Progenitor cell of endocrine pancreas (in vitro differentiated cells): ENCODE measurements at regions not wholly inside any gene's neighbourhood (a gene's known extent, or its start where the extent isn't known, plus 50 kb on each side); places are given as distances from the start of the nearest gene placed in this dataset.

ENCODE experiments used
- DNase-seq: peaks from one replicate; pipeline ENCODE4 v3.0.0; 2021; ENCODE audit warnings: low spot score; ENCODE audit not compliant: unreplicated experiment
- H3K27ac Mint-ChIP-seq: 2 replicates; pipeline ENCODE4 v1.8.0; 2021; ENCODE audit warnings: mild to moderate bottlenecking, moderate library complexity, mixed read lengths
- H3K27me3 Mint-ChIP-seq: 2 replicates; pipeline ENCODE4 v1.8.0; 2021; ENCODE audit warnings: mixed read lengths
- H3K36me3 Mint-ChIP-seq: 2 replicates; pipeline ENCODE4 v1.8.0; 2022; ENCODE audit warnings: mixed read lengths; ENCODE audit not compliant: insufficient read depth
- H3K4me1 Mint-ChIP-seq: 2 replicates; pipeline ENCODE4 v1.8.0; 2021; ENCODE audit warnings: low read depth, mixed read lengths
- H3K4me3 Mint-ChIP-seq: 2 replicates; pipeline ENCODE4 v1.8.0; 2021; ENCODE audit warnings: low read depth, mild to moderate bottlenecking, moderate library complexity, mixed read lengths
- H3K9me3 Mint-ChIP-seq: 2 replicates; pipeline ENCODE4 v1.8.0; 2021; ENCODE audit warnings: low read depth, mixed read lengths
- TF ChIP-seq, protein P1 (sequence below): fragments of 200-600 bp; sonication (generic); IDR thresholded peaks from one replicate; pipeline ENCODE4 v1.5.0; 2021; ENCODE audit warnings: antibody characterized with exemption, mild to moderate bottlenecking; ENCODE audit not compliant: unreplicated experiment

DNA sequence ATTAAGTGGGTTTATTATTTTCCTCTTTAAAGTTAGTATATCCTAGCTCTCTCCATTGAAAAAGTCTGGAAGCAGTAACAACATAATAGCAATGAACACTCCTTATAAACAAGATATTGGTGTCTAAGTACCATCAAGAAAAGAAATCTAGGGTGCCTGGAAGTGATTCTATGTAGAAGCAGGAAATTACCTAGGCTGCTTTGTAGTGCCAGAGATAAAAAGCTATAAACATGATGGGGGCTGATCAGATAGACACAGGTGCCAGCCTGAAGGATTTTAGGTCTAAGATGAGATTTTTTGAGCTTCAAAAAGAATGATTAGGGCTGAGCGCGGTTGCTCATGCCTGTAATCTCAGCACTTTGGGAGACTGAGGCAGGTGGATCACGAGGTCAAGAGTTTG lies 1179.3 kb upstream of the CDH9 start:
- no peak overlapping the region for H3K27ac Mint-ChIP-seq
- H3K27me3 Mint-ChIP-seq: no peaks in the 10 kb centered on the region
- no peaks in the 10 kb centered on the region for H3K36me3 Mint-ChIP-seq
- DNase-seq: no peak
- TF ChIP-seq, protein P1, sequence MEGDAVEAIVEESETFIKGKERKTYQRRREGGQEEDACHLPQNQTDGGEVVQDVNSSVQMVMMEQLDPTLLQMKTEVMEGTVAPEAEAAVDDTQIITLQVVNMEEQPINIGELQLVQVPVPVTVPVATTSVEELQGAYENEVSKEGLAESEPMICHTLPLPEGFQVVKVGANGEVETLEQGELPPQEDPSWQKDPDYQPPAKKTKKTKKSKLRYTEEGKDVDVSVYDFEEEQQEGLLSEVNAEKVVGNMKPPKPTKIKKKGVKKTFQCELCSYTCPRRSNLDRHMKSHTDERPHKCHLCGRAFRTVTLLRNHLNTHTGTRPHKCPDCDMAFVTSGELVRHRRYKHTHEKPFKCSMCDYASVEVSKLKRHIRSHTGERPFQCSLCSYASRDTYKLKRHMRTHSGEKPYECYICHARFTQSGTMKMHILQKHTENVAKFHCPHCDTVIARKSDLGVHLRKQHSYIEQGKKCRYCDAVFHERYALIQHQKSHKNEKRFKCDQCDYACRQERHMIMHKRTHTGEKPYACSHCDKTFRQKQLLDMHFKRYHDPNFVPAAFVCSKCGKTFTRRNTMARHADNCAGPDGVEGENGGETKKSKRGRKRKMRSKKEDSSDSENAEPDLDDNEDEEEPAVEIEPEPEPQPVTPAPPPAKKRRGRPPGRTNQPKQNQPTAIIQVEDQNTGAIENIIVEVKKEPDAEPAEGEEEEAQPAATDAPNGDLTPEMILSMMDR: no peak
- no peak overlapping the region for H3K4me3 Mint-ChIP-seq
- no peaks in the 10 kb centered on the region for H3K4me1 Mint-ChIP-seq
- peaks cover 3% of the 10 kb centered on the region for H3K9me3 Mint-ChIP-seq

GRCh38 chr5:28216939-28217360 lies 1178.6 kb upstream of the CDH9 start:
- TF ChIP-seq, protein P1: no peak
- no peak for DNase-seq
- Mint-ChIP-seq H3K27me3 (no peaks in the 10 kb centered on the region), H3K4me3 (no peak overlapping the region), H3K4me1 (no peaks in the 10 kb centered on the region), H3K27ac (no peak overlapping the region), H3K36me3 (no peaks in the 10 kb centered on the region), H3K9me3 (peaks cover 3% of the 10 kb centered on the region)

DNA sequence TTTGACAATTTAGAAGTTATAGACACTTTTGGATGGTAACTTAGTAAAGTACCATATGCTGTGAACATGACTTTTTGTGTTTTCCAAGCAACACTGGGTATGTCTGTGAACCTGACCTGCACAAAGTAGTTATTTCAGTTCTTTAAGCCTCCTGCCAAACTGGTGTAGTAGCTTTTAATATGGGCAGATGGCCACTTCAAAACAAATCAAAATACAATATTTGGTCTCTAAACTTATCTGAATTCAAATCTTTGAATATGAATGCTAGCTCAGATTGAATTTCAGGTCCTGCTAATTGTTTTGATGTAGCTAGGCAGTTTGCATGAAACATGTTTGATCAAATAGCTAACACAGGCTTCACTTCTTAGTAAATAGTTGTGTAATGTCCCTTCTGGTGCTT lies 1176.7 kb upstream of the CDH9 start:
- DNase-seq: no peak
- Mint-ChIP-seq H3K27me3 (no peaks in the 10 kb centered on the region), H3K4me1 (no peaks in the 10 kb centered on the region), H3K27ac (no peak overlapping the region), H3K9me3 (peaks cover 3% of the 10 kb centered on the region), H3K36me3 (no peaks in the 10 kb centered on the region), H3K4me3 (no peak overlapping the region)
- TF ChIP-seq, protein P1: no peak

DNA sequence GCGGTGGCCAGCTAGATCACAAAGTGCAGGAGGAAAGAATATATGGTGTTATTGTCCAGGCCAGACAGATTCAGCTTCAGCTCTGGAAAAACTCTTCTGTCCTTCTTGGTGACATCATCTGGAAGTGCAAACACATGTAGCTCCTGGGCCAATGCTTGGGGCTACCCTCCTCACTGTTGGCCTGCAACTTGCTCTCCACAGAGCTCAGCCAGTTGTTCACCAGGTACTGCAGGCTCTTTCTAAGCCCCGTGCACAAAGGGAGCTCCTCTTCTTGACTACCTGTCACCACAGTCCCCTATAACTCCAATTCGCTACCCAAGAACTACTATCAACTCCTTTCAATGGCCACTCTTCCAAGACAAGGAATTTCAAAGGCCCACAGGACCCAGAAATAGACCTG lies 1175.9 kb upstream of the CDH9 start:
- no peaks in the 10 kb centered on the region for H3K27me3 Mint-ChIP-seq
- H3K27ac Mint-ChIP-seq: no peak overlapping the region
- peaks cover 3% of the 10 kb centered on the region for H3K9me3 Mint-ChIP-seq
- H3K4me3 Mint-ChIP-seq: no peak overlapping the region
- TF ChIP-seq, protein P1: no peak
- no peak for DNase-seq
- no peaks in the 10 kb centered on the region for H3K36me3 Mint-ChIP-seq
- no peaks in the 10 kb centered on the region for H3K4me1 Mint-ChIP-seq

DNA sequence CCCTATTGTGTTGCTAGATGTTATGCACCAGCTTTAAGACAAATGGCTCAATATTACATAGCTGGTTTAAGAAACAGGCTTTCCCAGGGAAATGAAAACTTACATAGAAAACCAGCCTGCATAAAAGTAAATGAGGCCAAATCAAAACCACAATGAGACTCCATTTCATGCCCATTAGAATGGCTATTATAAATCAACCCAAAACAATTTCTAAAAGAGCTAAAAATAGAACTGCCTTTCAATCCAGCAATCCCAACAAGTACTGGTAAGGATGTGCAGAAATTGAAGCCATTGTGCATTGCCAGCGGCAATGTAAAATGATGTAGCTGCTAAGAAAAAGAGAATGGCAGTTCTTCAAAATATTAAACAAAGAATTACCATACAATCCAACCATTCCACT lies 1170.0 kb upstream of the CDH9 start:
- peaks cover 6% of the 10 kb centered on the region for H3K4me1 Mint-ChIP-seq
- H3K27me3 Mint-ChIP-seq: no peaks in the 10 kb centered on the region
- TF ChIP-seq, protein P1: no peak
- no peak overlapping the region for H3K4me3 Mint-ChIP-seq
- no peaks in the 10 kb centered on the region for H3K36me3 Mint-ChIP-seq
- no peak overlapping the region for H3K27ac Mint-ChIP-seq
- H3K9me3 Mint-ChIP-seq: no peaks in the 10 kb centered on the region
- no peak for DNase-seq
